HG02870 (cell line): ENCODE measurements at regions not wholly inside any gene's neighbourhood (a gene's known extent, or its start where the extent isn't known, plus 50 kb on each side); places are given as distances from the start of the nearest gene placed in this dataset.
"Not testable (repeated sequence)": the region's sequence is repeated elsewhere in the genome, so short reads cannot be mapped to it uniquely, and the experiment has no call there.

Experiments
- ATAC-seq: cut with Tn5 transposase; IDR thresholded peaks from one replicate; pipeline ENCODE4 v1.9.1; 2021; ENCODE audit warnings: mild to moderate bottlenecking, moderate library complexity; ENCODE audit not compliant: unreplicated experiment

- no peak for ATAC-seq
Measured at GRCh38 chr14:38357557-38357956, 101.7 kb upstream of the CLEC14A start.

- not testable (repeated sequence) for ATAC-seq
Measured at GRCh38 chr14:38355473-38355872, 99.6 kb upstream of the CLEC14A start.

GRCh38 chr14:38350102-38350501 lies 94.2 kb upstream of the CLEC14A start:
- no peak for ATAC-seq

- ATAC-seq, result no peak
Measured at GRCh38 chr14:38342803-38343202, 86.9 kb upstream of the CLEC14A start.

- no peak for ATAC-seq
Measured at GRCh38 chr14:38339696-38340095, 83.8 kb upstream of the CLEC14A start.

- ATAC-seq, result no peak
Measured at GRCh38 chr14:38336298-38336697, 80.4 kb upstream of the CLEC14A start.

- ATAC-seq, result no peak
Measured at GRCh38 chr14:38330275-38330674, 74.4 kb upstream of the CLEC14A start.

GRCh38 chr14:38329246-38329645 lies 73.4 kb upstream of the CLEC14A start:
- ATAC-seq, result no peak

- no peak for ATAC-seq
Measured at GRCh38 chr14:38316922-38317321, 61.0 kb upstream of the CLEC14A start.

- ATAC-seq, result no peak
Measured at GRCh38 chr14:38311655-38312054, 55.8 kb upstream of the CLEC14A start.

GRCh38 chr14:38310420-38310995 lies 54.6 kb upstream of the CLEC14A start:
- no peak for ATAC-seq

- no peak for ATAC-seq
Measured at GRCh38 chr14:38309522-38310277, 53.8 kb upstream of the CLEC14A start.
